GM23338 (cell line): ENCODE measurements at regions not wholly inside any gene's neighbourhood (a gene's known extent, or its start where the extent isn't known, plus 50 kb on each side); places are given as distances from the start of the nearest gene placed in this dataset.

ENCODE experiments used
- EZH2 ChIP-seq: fragments of 200-600 bp; sonication (generic); IDR thresholded peaks from one replicate; pipeline ENCODE4 v1.8.0; 2017; ENCODE audit warnings: antibody characterized with exemption, mild to moderate bottlenecking, low read depth; ENCODE audit not compliant: unreplicated experiment
- EZH2phosphoT487 ChIP-seq: fragments of 200-600 bp; sonication (generic); IDR thresholded peaks from one replicate; pipeline ENCODE4 v1.8.1; 2018; ENCODE audit warnings: antibody characterized with exemption; ENCODE audit not compliant: unreplicated experiment
- JUNB ChIP-seq: IDR thresholded peaks from one replicate; pipeline ENCODE4 v1.6.1; 2016; ENCODE audit warnings: antibody characterized with exemption; ENCODE audit not compliant: unreplicated experiment
- POLR2AphosphoS5 ChIP-seq: IDR thresholded peaks from 2 replicates; pipeline ENCODE4 v1.6.1; 2016; ENCODE audit warnings: antibody characterized with exemption, low read depth
- STAT1 ChIP-seq: IDR thresholded peaks from one replicate; pipeline ENCODE4 v1.6.1; 2016; ENCODE audit warnings: antibody characterized with exemption; ENCODE audit not compliant: unreplicated experiment
- ZNF114 ChIP-seq: fragments of 250-450 bp; sonication (Bioruptor Pico); IDR thresholded peaks from 2 replicates; pipeline ENCODE4 v1.5.0; 2020; ENCODE audit warnings: mild to moderate bottlenecking, moderate library complexity
- ZNF331 ChIP-seq: fragments of 250-450 bp; sonication (Bioruptor Pico); IDR thresholded peaks from 2 replicates; pipeline ENCODE4 v1.5.0; 2020; ENCODE audit warnings: low read depth, mild to moderate bottlenecking, moderate library complexity
- TF ChIP-seq, protein P1 (sequence below), 2 experiments: fragments of 200-600 bp in 1 of 2; sonication (generic) in 1 of 2; conservative IDR thresholded peaks; 2 replicates each; pipeline versions ENCODE4 v1.5.1 to v1.6.1; 2016 to 2017; ENCODE audit warnings: antibody characterized with exemption in 2 of 2, low read depth in 2 of 2, mild to moderate bottlenecking in 2 of 2, moderate library complexity in 1 of 2
- TF ChIP-seq, protein P2 (sequence below): IDR thresholded peaks from one replicate; pipeline ENCODE4 v1.6.1; 2018; ENCODE audit warnings: antibody characterized with exemption; ENCODE audit not compliant: unreplicated experiment
- TF ChIP-seq, protein P3 (sequence below): IDR thresholded peaks from 2 replicates; pipeline ENCODE4 v1.6.1; 2016; ENCODE audit warnings: antibody characterized with exemption

DNA sequence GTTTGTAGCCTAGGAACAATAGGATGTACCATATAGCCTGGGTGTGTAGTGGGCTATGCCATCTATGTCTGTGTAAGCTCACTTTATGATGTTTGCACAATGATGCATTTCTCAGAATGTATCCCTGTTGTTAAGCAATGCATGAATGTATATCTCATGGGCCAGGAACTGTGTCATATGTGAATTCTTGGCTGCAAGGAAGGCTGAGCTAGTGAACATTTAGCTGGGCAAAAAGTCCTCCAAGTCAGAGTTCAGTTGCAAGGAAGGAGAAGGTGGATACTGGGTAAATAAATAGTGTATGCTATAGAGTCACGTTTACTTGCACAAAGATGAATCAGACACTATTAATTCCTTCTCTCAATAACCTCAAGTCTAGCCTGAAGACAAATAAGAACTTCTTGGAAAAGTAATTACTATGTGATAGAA, 136.1 kb downstream of the EHF start:
- TF ChIP-seq, protein P1, sequence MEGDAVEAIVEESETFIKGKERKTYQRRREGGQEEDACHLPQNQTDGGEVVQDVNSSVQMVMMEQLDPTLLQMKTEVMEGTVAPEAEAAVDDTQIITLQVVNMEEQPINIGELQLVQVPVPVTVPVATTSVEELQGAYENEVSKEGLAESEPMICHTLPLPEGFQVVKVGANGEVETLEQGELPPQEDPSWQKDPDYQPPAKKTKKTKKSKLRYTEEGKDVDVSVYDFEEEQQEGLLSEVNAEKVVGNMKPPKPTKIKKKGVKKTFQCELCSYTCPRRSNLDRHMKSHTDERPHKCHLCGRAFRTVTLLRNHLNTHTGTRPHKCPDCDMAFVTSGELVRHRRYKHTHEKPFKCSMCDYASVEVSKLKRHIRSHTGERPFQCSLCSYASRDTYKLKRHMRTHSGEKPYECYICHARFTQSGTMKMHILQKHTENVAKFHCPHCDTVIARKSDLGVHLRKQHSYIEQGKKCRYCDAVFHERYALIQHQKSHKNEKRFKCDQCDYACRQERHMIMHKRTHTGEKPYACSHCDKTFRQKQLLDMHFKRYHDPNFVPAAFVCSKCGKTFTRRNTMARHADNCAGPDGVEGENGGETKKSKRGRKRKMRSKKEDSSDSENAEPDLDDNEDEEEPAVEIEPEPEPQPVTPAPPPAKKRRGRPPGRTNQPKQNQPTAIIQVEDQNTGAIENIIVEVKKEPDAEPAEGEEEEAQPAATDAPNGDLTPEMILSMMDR (conservative IDR thresholded peaks at IDR 0.05; ENCODE audit: low read depth in 2 of 2), result no peak
- TF ChIP-seq STAT1 (no peak), POLR2AphosphoS5 (no peak), EZH2 (no peak), ZNF331 (no peak), EZH2phosphoT487 (no peak), ZNF114 (CRISPR knock-in tag) (no peak), JUNB (no peak)
- TF ChIP-seq, protein P2, sequence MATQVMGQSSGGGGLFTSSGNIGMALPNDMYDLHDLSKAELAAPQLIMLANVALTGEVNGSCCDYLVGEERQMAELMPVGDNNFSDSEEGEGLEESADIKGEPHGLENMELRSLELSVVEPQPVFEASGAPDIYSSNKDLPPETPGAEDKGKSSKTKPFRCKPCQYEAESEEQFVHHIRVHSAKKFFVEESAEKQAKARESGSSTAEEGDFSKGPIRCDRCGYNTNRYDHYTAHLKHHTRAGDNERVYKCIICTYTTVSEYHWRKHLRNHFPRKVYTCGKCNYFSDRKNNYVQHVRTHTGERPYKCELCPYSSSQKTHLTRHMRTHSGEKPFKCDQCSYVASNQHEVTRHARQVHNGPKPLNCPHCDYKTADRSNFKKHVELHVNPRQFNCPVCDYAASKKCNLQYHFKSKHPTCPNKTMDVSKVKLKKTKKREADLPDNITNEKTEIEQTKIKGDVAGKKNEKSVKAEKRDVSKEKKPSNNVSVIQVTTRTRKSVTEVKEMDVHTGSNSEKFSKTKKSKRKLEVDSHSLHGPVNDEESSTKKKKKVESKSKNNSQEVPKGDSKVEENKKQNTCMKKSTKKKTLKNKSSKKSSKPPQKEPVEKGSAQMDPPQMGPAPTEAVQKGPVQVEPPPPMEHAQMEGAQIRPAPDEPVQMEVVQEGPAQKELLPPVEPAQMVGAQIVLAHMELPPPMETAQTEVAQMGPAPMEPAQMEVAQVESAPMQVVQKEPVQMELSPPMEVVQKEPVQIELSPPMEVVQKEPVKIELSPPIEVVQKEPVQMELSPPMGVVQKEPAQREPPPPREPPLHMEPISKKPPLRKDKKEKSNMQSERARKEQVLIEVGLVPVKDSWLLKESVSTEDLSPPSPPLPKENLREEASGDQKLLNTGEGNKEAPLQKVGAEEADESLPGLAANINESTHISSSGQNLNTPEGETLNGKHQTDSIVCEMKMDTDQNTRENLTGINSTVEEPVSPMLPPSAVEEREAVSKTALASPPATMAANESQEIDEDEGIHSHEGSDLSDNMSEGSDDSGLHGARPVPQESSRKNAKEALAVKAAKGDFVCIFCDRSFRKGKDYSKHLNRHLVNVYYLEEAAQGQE, result no peak
- TF ChIP-seq, protein P3, sequence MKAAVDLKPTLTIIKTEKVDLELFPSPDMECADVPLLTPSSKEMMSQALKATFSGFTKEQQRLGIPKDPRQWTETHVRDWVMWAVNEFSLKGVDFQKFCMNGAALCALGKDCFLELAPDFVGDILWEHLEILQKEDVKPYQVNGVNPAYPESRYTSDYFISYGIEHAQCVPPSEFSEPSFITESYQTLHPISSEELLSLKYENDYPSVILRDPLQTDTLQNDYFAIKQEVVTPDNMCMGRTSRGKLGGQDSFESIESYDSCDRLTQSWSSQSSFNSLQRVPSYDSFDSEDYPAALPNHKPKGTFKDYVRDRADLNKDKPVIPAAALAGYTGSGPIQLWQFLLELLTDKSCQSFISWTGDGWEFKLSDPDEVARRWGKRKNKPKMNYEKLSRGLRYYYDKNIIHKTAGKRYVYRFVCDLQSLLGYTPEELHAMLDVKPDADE, result no peak
